Activated T-cell treated with anti-CD3 and anti-CD28 coated beads, Interleukin-2, amount 50 U/mL, for 4 hours (primary cell): ENCODE measurements at regions not wholly inside any gene's neighbourhood (a gene's known extent, or its start where the extent isn't known, plus 50 kb on each side); places are given as distances from the start of the nearest gene placed in this dataset.
"Not testable (repeated sequence)": the region's sequence is repeated elsewhere in the genome, so short reads cannot be mapped to it uniquely, and the experiment has no call there.

Experiments
- ATAC-seq, 2 donors: fragments of 200-7000 bp; cut with Tn5 transposase; one replicate each; pipeline ENCODE4 v1.10.0; 2021
- DNase-seq: peaks from one replicate; pipeline ENCODE4 v3.0.0-alpha.2; 2020
- H3K27me3 Mint-ChIP-seq: one replicate; pipeline ENCODE4 v1.8.0; 2021; ENCODE audit warnings: low read depth, mixed read lengths
- H3K36me3 Mint-ChIP-seq: one replicate; pipeline ENCODE4 v1.8.0; 2022; ENCODE audit warnings: mixed read lengths; ENCODE audit not compliant: insufficient read depth
- H3K4me1 Mint-ChIP-seq: one replicate; pipeline ENCODE4 v1.8.0; 2021; ENCODE audit warnings: low read depth, mixed read lengths
- H3K4me3 Mint-ChIP-seq: one replicate; pipeline ENCODE4 v1.8.0; 2021; ENCODE audit warnings: mild to moderate bottlenecking, moderate library complexity, mixed read lengths
- H3K9me3 Mint-ChIP-seq: one replicate; pipeline ENCODE4 v1.8.0; 2021; ENCODE audit warnings: mixed read lengths

- not testable (repeated sequence) for H3K4me3 Mint-ChIP-seq, H3K27me3 Mint-ChIP-seq, ATAC-seq, DNase-seq, H3K4me1 Mint-ChIP-seq, H3K9me3 Mint-ChIP-seq, H3K36me3 Mint-ChIP-seq
These were observed 51.8 kb upstream of the SLC39A8 start for GRCh38 chr4:102397056-102397455.

DNA sequence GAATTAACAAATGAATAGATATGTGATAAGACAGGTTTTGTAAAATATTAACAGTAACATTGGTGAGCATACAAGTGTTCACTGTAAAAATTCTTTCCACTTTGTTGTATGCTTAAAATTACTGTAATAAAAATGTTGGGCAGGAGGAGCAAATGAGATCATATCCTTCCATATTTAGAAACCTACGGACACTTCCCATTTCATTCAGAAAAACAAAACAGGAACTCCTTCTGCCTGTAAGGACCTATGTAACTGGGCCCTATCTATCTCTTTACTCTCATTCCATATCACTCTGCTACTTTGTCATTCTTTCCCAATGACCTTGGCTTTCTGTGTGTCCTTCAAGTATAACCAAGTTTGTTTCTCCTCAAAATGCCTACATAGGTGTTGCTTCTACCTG lies 53.7 kb upstream of the SLC39A8 start:
- H3K4me1 Mint-ChIP-seq = no peaks in the 10 kb centered on the region
- no peaks in the 10 kb centered on the region for H3K27me3 Mint-ChIP-seq
- ATAC-seq (no peak), DNase-seq (no peak)
- no peaks in the 10 kb centered on the region for H3K36me3 Mint-ChIP-seq
- H3K4me3 Mint-ChIP-seq = no peak overlapping the region
- H3K9me3 Mint-ChIP-seq = no peaks in the 10 kb centered on the region

- Mint-ChIP-seq H3K9me3 (no peaks in the 10 kb centered on the region), H3K4me1 (no peaks in the 10 kb centered on the region), H3K27me3 (no peaks in the 10 kb centered on the region), H3K36me3 (no peaks in the 10 kb centered on the region), H3K4me3 (no peak overlapping the region)
- ATAC-seq (no peak), DNase-seq (no peak)
These were observed 55.6 kb upstream of the SLC39A8 start for GRCh38 chr4:102400898-102401297.

DNA sequence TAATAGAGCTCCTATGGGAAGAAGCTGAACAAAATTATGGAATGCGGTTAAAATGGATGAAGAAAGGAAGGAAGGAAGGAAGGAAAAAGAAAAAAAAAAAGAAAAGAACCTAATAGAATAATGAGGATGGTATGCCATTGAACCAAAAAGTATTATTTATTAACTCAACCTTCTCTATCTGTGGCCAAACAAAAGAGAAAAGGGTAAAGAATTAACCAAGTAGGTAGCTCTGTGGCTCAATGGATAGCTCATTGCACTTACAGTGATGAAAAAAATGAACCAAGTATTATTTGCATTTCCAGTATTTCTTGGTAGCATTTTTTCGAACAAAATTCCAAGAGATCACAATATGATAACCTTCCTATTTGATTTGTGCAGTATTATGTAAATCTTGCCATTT lies 56.9 kb upstream of the SLC39A8 start:
- H3K4me3 Mint-ChIP-seq = no peak overlapping the region

DNA sequence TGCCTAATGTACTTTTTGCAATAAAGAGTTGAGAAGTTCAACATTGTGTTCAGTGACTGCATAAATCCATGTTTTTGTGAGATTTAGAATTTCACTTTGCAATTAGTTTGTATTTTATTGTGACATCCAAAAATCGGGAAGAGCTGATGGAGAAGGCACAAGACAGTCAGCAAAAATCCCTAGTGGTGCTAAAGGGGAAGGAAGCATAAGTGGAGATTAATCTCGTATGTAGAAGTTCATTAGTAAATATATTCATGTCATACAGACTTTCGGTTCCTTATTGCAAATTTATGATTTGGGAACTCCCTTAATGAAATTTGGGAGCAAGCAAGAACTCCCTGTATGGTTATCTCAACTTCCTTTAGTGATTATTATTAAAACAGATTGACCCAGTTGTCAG lies 57.8 kb upstream of the SLC39A8 start:
- Mint-ChIP-seq H3K27me3 (no peaks in the 10 kb centered on the region), H3K9me3 (no peaks in the 10 kb centered on the region), H3K4me1 (no peaks in the 10 kb centered on the region), H3K36me3 (no peaks in the 10 kb centered on the region), H3K4me3 (no peak overlapping the region)
- ATAC-seq (no peak), DNase-seq (no peak)

More for the DNA sequence above, 56.9 kb upstream of the SLC39A8 start:
- no peaks in the 10 kb centered on the region for H3K36me3 Mint-ChIP-seq
- no peak for DNase-seq
- no peaks in the 10 kb centered on the region for H3K4me1 Mint-ChIP-seq
- H3K9me3 Mint-ChIP-seq = no peaks in the 10 kb centered on the region
- no peaks in the 10 kb centered on the region for H3K27me3 Mint-ChIP-seq
- no peak for ATAC-seq

DNA sequence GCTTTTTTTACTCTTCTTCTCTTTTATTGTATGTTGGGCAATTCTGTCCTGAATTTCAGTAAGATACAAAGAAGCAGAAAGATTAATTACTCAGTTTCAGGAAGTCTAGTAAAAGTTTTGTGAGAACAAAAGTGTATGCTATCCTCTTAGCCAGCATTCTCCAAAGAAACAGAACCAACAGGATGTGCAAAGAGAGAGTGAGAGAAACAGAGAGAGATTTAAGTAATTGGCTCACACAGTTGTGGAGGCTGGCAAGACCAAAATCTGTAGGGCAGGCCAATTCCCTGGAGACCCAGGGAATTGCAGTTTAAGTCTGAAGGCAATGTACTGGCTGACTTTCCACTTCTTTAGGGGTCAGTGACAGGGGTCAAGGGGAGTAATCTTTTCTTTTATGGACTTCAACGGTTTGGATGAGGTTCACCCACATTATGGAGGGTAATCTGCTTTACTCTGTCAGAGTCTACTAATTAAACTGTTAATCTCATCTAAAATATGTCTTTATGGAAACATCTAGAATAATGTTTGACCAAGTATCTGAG lies 59.2 kb upstream of the SLC39A8 start:
- Mint-ChIP-seq H3K9me3 (no peaks in the 10 kb centered on the region), H3K4me3 (no peak overlapping the region), H3K4me1 (no peaks in the 10 kb centered on the region), H3K27me3 (no peaks in the 10 kb centered on the region), H3K36me3 (no peaks in the 10 kb centered on the region)
- ATAC-seq (no peak), DNase-seq (no peak)

DNA sequence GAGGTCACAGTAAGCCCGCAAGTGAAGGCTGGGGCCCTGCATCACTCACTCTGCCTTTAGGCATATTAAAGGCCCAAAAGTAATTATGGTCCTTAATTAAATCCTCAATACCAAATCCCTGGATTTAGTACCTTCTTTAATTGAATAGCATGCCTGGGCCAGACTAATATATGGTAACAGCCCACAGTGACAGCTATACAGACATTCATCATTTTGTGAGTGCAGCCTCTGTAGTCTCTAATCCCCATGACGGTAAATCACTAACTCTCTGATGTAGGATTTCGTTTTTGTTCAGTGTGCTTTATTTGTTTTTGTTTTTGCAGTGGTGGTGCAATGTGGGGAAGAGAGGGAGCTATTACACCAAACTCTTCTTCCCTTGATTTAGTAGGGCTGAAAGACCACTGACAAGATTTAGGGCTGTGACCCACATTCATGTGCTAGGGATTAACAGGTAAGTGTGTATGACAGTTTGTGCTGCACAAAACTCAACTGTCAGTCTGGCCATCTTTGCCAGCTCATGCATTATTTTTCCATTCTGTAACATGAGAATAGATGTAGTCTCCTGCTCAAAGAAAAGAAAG lies 60.6 kb upstream of the SLC39A8 start:
- ATAC-seq (no peak), DNase-seq (no peak)
- Mint-ChIP-seq H3K27me3 (no peaks in the 10 kb centered on the region), H3K4me1 (no peaks in the 10 kb centered on the region), H3K36me3 (no peaks in the 10 kb centered on the region), H3K9me3 (no peaks in the 10 kb centered on the region), H3K4me3 (no peak overlapping the region)

DNA sequence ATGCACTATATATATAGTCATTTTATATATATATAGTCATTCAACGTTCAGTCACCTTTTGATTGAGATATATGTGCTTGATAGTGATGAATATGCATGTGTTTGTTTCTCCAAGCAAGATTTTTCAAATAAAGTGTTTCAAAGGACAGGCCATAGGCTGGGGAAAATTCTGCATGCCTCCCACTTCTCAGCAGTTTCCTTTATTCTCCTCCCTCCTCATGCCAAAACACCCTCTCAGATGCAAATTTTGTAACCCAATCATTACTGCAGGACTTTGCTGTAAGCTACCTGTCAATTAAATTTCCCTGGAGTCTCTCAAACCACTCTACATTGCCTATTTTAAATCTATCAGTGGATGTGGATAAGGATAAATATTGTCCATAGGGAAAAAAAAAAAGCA lies 65.6 kb upstream of the SLC39A8 start:
- H3K4me3 Mint-ChIP-seq, H3K36me3 Mint-ChIP-seq, H3K4me1 Mint-ChIP-seq, DNase-seq, ATAC-seq, H3K9me3 Mint-ChIP-seq, H3K27me3 Mint-ChIP-seq: not testable (repeated sequence)

- ATAC-seq = no peak
- DNase-seq = no peak
- no peak overlapping the region for H3K4me3 Mint-ChIP-seq
- no peaks in the 10 kb centered on the region for H3K36me3 Mint-ChIP-seq
- peaks cover 1% of the 10 kb centered on the region for H3K27me3 Mint-ChIP-seq
- no peaks in the 10 kb centered on the region for H3K4me1 Mint-ChIP-seq
- H3K9me3 Mint-ChIP-seq = no peaks in the 10 kb centered on the region
These were observed 66.1 kb upstream of the SLC39A8 start for GRCh38 chr4:102411408-102411807.

DNA sequence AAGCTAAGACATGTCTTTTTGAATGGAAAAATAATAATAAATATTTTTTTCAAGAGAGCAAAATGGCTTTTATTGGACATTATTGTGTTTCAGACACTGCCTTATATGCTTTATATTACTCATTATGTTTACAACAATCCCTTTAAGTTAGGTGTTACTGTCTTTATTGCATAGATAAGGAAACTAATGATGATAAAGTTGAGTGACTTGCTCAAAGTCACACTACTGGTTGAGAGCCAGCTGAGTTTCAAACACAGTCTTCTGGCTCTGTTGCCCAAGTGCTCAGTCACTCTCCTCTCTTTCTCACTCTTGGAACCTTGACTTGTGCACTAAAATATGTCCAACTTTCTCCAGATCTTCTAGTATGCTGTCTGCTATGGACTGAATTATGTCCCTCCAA lies 71.5 kb upstream of the SLC39A8 start:
- Mint-ChIP-seq H3K4me1 (no peaks in the 10 kb centered on the region), H3K4me3 (no peak overlapping the region), H3K36me3 (no peaks in the 10 kb centered on the region)

DNA sequence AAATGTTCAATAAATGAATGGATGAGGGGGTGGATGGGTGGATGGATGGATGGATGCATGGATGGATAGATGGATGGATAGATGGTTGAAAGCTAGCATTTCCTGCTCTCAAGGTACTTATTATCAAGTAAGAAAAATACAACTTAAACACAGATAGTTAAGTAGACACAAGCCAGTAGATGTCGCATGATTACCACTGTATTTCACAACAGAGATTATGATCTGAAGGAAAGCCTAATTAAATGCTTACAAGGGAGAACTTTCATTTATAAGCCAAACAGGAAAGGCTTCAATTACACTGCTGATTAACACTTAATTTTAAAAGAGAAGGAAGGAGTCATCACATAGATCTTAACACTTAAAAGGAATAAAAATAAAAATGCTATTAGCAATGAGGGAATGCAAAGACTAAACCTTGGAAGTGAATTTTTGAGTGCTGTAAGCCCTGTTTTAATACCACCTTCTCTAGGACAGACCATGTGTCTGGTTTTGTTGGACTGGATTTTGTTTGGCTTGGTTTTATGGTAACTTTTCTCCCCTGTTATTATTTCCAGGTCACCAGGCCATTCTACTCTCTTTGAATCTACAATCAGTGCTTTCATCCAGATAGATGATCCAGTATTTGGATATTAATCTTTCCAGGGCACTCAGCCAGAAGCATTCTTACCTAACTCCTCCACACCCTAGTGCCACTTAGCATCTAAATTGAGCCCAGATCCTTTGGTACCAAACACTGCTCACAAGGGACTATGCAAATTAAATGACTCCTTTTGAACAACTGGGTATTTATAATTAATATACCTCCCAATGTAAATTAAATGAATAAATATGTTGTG lies 75.5 kb upstream of the SLC39A8 start:
- ATAC-seq (no peak), DNase-seq (no peak)
- Mint-ChIP-seq H3K36me3 (no peaks in the 10 kb centered on the region), H3K9me3 (no peaks in the 10 kb centered on the region), H3K4me1 (no peaks in the 10 kb centered on the region), H3K4me3 (no peak overlapping the region), H3K27me3 (peaks cover 1% of the 10 kb centered on the region)

More for the DNA sequence above, 71.5 kb upstream of the SLC39A8 start:
- no peak for ATAC-seq
- H3K27me3 Mint-ChIP-seq = peaks cover 1% of the 10 kb centered on the region
- no peak for DNase-seq
- H3K9me3 Mint-ChIP-seq = no peaks in the 10 kb centered on the region

- DNase-seq = no peak
- ATAC-seq = no peak
- no peaks in the 10 kb centered on the region for H3K4me1 Mint-ChIP-seq
- H3K4me3 Mint-ChIP-seq = no peak overlapping the region
- no peaks in the 10 kb centered on the region for H3K9me3 Mint-ChIP-seq
- H3K27me3 Mint-ChIP-seq = no peaks in the 10 kb centered on the region
- H3K36me3 Mint-ChIP-seq = no peaks in the 10 kb centered on the region
These were observed 77.6 kb upstream of the SLC39A8 start for GRCh38 chr4:102422843-102423242.

GRCh38 chr4:102423375-102423774 lies 77.8 kb upstream of the NFKB1 start:
- no peak for DNase-seq
- Mint-ChIP-seq H3K4me3 (no peak overlapping the region), H3K4me1 (no peaks in the 10 kb centered on the region), H3K27me3 (no peaks in the 10 kb centered on the region), H3K9me3 (no peaks in the 10 kb centered on the region), H3K36me3 (no peaks in the 10 kb centered on the region)
- ATAC-seq = no peak

- peaks cover 4% of the 10 kb centered on the region for H3K4me1 Mint-ChIP-seq
These were observed 73.7 kb upstream of the NFKB1 start for GRCh38 chr4:102427371-102427998.

GRCh38 chr4:102428122-102428521 lies 73.0 kb upstream of the NFKB1 start:
- Mint-ChIP-seq H3K4me3 (no peak overlapping the region), H3K36me3 (no peaks in the 10 kb centered on the region), H3K4me1 (peaks cover 4% of the 10 kb centered on the region), H3K27me3 (no peaks in the 10 kb centered on the region), H3K9me3 (no peaks in the 10 kb centered on the region)
- DNase-seq (no peak), ATAC-seq (no peak)

More at GRCh38 chr4:102427371-102427998, 73.7 kb upstream of the NFKB1 start:
- DNase-seq (no peak), ATAC-seq (no peak)
- H3K27me3 Mint-ChIP-seq = no peaks in the 10 kb centered on the region
- H3K36me3 Mint-ChIP-seq = no peaks in the 10 kb centered on the region
- H3K4me3 Mint-ChIP-seq = no peak overlapping the region
- H3K9me3 Mint-ChIP-seq = no peaks in the 10 kb centered on the region
